Hematopoietic multipotent progenitor cell treated with erythropoietin and hydrocortisone succinate and interleukin-3 and kit ligand, for 8 days (in vitro differentiated cells): ENCODE measurements at regions not wholly inside any gene's neighbourhood (a gene's known extent, or its start where the extent isn't known, plus 50 kb on each side); places are given as distances from the start of the nearest gene placed in this dataset.

Experiments used
- DNase-seq: peaks from one replicate; pipeline ENCODE4 v3.0.0-alpha.2; 2015

DNA sequence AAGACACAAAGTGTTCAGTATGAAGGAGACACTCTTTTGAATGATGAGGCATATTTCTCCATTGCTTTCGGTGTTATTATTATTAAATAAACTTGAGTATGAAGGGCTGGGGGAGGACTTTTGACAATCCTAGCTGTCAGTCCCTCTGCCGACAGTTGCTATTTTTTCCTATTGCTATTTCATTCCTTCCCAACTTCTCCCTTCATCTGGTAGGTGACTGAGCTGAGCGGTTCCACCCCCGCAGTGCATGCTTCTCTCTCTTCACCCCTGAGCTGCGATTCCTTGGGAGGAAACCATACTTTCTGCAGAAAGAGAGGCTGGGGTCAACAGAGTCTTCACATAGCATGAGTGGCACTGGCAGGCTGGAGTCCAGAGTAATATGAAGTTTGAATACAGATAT is 261.2 kb upstream of the TAC1 start:
- DNase-seq = no peak

GRCh38 chr7:97471491-97471890 is 260.4 kb upstream of the TAC1 start:
- no peak for DNase-seq

DNA sequence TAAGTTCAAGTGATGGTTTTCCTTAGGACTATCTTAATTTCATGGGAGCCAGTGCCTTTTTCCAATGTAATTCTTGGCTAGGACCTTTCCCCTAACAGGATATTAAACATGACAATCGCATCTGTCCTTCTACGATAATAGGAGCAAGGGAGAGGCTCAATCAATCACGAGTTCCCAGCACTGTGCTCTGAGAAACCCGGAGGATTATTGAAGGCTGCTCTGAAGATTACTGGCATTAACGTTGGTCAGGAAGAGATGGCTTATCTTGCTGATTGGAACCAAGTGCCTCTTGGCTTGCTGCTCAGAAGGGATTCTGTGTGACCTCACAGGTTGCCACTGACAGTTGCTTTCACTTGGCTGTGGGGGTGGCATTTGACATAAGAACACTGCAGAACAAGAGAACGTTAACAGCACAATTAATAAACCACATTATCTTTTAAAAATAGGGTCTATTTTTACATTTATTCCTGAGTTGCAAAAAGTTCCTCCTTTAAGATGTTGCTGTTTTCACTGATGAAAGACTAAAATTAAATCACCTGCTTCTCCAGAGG is 252.1 kb upstream of the TAC1 start:
- no peak for DNase-seq

GRCh38 chr7:97480772-97481390 is 251.0 kb upstream of the TAC1 start:
- DNase-seq = no peak

DNA sequence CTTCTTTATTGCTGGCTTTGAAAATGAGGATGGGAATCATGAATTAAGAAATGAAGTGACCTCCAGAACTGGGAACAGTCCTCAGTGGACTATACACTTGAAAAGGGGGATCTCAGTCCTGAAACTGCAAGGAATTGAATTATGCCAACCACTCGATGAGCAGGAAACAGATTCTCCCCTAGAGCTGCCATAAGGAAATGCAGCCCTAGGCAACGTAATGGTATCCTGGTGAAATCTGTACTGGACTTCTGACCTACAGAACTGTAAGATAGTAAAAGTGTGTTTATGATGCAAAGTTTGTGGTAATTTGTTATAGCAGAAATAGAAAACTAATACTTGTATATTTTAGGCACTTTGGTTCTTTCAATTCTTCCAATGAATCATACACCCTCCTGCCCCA is 236.4 kb upstream of the TAC1 start:
- no peak for DNase-seq

DNA sequence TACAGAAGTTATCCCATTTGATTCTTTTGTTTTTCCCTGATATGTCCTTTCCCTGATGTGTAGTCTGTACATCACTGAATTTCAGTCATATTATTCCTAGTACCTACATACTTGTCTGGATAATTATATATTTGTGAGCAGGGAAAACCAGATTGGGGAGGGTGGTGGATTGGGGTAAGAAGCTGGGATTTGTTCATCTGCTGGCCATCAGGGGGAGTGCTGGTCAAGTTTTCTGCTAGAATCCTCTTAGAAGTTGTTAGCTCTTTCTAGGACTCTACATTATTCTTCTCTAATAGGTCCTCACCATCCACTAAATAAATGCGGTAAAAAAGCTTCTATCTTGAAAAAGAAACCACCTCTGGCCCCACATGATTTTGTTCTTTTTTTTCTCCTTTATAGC is 232.7 kb upstream of the TAC1 start:
- peak; percentile 19 for DNase-seq

- DNase-seq = no peak
Observed at GRCh38 chr7:97503367-97504094, 228.4 kb upstream of the TAC1 start.

DNA sequence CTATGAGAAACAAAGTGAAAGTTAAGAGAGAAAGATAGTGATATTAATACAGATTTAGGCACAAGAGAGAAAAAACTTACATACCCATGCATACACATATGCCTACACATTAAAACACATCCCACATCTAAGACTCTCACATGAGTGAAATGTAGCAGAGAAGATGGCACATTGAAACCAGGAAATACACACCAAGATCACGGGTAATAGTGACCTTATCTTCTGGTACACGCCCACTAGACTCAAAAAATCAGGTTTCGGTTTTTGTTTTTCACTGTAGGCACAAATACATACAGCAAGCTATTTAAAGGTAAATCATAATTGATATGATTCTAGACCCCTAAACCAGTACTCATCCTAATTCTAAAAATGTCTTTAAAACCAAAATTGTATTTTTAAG is 225.2 kb upstream of the TAC1 start:
- no peak for DNase-seq

GRCh38 chr7:97512441-97513207 is 219.3 kb upstream of the TAC1 start:
- no peak for DNase-seq

DNA sequence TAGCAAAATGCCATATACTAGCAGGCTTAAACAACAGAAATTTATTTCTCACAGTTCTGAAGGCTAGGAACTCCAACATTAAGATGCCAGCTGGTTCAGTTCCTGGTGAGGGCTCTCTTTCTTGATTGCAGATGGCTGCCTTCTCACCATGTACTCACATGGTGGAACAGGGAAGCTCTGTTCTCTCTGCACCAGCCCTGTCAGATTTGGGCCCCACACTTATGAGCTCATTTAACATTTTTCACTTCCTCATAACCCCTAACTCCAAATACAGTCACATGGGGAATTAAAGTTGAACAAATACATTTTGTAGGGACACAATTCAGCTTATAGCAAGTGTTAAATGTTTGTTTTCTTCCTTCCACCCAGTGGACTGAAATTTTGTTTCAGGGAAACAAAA is 218.6 kb upstream of the TAC1 start:
- DNase-seq = no peak

GRCh38 chr7:97541188-97541587 is 190.7 kb upstream of the TAC1 start:
- DNase-seq = no peak

GRCh38 chr7:97555857-97556421 is 175.9 kb upstream of the TAC1 start:
- no peak for DNase-seq

GRCh38 chr7:97565665-97566064 is 166.2 kb upstream of the TAC1 start:
- DNase-seq = no peak

DNA sequence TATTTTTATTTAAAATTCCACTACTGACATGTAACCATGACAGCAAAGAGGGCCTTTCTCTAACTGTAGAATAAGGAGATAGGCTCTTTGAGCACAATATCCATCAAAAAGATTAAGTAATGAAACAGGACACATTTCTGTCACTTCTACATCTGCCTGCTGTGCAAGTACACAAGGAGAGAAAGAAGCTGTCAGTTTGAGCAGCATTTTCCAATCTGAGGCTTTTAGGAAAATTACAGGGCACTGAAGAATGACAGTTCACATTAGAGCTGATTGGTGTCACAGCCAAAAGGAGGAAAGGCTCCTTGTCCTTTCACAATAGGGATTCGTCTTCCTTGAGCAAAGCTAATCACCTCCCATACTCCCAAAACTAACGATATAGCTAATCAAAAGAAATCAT is 158.8 kb upstream of the TAC1 start:
- DNase-seq = no peak

GRCh38 chr7:97576043-97576442 is 155.8 kb upstream of the TAC1 start:
- DNase-seq = no peak

GRCh38 chr7:97578225-97578624 is 153.7 kb upstream of the TAC1 start:
- DNase-seq = no peak

GRCh38 chr7:97580205-97580604 is 151.7 kb upstream of the TAC1 start:
- no peak for DNase-seq

DNA sequence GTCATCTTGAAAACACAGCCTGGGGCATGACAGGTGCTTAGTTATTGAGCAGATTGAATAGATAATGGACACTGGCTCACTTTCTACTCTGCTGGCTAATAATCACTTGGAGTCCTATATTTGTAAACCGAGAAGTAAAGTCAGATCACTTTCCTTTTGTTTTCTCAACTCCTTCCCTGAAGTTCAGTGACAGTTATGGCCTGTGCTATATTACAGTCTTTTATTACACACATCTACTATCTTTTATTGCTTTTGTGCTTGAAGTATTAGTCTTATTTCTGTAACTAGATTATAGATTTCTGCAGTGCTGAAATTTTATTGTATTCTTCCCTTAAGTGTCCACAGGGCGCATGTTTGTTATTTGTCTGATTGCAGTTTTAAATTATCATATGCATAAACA is 136.4 kb upstream of the TAC1 start:
- DNase-seq = no peak

GRCh38 chr7:97601931-97602457 is 129.9 kb upstream of the TAC1 start:
- no peak for DNase-seq

DNA sequence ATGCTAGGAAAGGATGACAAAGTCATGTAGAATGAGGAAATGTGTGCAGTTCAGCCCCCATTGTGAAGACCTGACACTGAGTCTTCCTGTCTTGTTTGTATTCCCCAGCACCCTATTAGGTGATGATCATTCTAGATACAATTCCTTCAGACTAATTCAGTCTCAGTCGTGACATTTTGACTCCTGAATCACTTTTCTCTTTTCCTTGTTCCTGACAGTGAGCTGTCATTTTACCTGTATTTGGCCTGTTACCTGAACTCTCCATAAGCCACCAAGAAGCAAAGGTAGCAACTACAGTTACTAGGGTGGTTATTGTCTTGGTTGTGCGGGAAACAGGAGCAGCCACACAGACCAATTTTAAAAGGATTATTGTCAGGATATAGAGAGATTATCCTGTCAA is 111.4 kb upstream of the TAC1 start:
- DNase-seq = no peak

DNA sequence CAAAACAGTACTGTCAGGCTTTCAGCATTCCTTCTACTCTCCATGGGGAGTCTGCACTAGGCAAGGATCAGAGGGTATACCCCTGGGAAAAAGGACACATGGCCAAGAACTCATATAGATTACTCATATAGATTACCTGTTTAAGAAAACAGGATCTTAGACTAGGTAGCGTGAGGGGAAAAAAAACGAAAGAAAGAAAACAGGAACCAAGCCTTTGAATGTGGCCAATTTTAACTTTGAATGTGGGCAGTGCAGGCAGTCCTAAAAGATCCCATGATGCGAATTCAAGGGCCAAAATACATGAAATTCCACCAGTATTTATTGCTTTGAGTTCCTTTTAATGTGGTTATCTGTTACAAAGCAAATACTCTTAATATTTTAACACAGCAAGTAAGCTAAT is 108.6 kb upstream of the TAC1 start:
- DNase-seq = no peak

- no peak for DNase-seq
Observed at GRCh38 chr7:97630116-97630515, 101.8 kb upstream of the TAC1 start.

DNA sequence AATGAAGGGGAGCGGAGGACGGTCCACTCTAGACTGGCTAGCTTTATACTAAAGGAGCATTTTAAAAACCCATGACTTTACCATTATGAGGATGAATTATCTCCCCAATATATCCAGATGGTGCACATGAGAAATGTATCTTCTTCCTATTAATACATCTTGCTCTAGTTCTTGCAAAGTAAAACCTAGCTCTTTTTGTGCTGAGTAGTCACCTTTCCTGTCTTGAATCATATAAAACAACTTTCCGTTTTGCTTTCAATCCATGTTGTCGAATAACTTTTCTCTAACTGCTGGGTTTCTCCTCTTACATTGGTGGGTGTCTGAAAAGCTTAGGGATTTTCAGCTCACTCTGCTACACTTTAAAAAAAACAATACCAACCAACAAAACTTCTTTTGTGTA is 96.3 kb upstream of the TAC1 start:
- no peak for DNase-seq
